ENCODE measurements at regions not wholly inside any gene's neighbourhood (a gene's known extent, or its start where the extent isn't known, plus 50 kb on each side); places are given as distances from the start of the nearest gene placed in this dataset.

DNA sequence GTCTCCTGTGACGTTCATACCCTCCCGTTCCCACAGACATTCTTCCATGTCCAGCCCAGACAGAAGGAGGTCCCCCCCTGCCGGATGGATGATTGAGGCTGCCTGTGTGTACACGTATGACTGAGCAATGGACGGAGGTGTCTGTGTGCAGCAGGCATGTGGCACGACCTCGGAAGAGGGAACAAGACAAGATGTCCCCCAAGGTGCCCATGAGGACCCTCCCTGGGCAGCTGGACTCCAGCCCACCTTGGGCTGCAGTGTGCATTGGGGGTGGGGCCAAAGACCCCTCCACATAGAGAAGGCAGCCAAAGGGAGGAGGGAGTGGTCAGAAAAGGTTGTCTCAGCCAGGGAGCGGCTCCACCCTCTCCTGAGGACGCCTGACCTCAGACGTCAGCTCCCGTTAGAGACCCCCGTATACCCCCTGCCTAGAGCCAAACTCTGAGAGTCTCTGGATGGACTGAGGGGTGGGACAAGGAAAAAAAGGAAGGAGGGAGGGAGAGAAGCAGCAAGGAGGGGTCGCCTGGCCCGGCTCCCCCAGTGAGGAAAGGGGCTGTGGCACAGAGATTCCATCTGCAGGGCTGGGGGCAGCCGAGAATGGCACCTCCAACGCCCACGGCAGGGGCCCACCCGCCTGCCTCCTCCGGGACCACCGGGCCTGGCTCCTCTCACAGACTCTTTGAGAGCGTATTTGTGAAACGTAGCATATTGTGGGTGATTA is 92.9 kb upstream of the BHLHE23 start:
- Mint-ChIP-seq H3K4me1 (peaks cover 7% of the 10 kb centered on the region), H3K9me3 (no peaks in the 10 kb centered on the region), H3K36me3 (ENCODE audit: insufficient read depth) (peaks cover 28% of the 10 kb centered on the region), H3K4me3 (no peak overlapping the region), H3K27ac (ENCODE audit: low read depth) (no peak overlapping the region), H3K27me3 (peaks cover 12% of the 10 kb centered on the region)
- no peak for DNase-seq (ENCODE audit: low spot score in 2 of 2)
- ATAC-seq (replicated peaks; ENCODE audit: extremely low read depth, poor library complexity, severe bottlenecking) = no peak

DNA sequence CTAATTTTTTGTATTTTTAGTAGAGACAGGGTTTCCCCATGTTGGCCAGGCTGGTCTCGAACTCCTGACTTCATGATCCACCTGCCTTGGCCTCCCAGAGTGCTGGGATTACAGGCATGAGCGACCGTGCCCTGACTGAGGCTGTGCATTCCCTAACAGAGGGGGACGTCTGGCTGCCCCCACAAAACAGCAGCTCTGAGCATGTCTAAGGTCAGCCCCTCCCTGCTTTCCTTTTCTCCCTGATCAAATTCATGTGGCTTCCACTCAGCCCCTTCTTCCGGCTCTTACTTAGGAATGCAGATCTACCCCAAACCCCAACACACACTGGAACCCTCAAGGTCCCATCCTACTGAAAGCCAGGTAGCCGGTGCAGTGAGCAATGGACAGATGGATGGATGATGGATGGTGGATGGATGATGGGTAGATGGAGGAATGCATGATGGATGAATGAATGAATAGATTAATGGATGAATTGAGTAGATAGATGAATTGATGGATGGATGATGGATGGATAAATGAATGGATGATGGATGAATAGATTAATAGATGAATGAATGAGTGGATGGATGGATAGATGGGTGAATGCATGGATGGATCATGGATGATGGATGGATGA is 91.5 kb upstream of the BHLHE23 start:
- Mint-ChIP-seq H3K4me1 (peaks cover 7% of the 10 kb centered on the region), H3K9me3 (no peaks in the 10 kb centered on the region), H3K4me3 (no peak overlapping the region), H3K36me3 (ENCODE audit: insufficient read depth) (peaks cover 23% of the 10 kb centered on the region), H3K27me3 (peaks cover 15% of the 10 kb centered on the region), H3K27ac (ENCODE audit: low read depth) (no peak overlapping the region)
- no peak for DNase-seq (ENCODE audit: low spot score in 2 of 2)
- ATAC-seq (replicated peaks; ENCODE audit: extremely low read depth, poor library complexity, severe bottlenecking) = no peak

DNA sequence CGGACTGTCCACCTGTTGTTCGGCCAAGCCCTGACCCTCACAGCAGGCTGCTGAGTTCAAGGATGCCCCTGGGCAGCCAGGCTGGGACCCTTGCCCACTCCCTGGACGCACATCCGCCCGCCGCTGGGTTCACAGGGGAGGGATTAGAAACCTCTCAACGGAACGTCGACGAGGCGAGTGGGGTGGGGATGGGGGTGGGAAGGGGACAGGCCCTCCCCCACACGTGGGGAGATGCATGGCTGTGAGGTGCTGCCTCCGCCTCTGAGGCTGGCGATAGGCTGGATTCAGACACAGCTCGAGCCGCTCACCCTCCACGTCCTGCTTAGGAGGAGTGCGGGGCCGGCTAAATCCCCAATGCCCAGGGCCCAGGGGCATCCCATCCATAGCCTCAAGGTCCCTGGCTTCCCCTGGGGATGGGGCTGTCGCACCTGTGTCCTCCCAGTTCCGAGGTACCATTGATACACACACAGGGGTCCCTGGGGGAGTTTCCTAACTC is 90.6 kb upstream of the BHLHE23 start:
- ATAC-seq (replicated peaks; ENCODE audit: extremely low read depth, poor library complexity, severe bottlenecking) (no peak), DNase-seq (ENCODE audit: low spot score in 2 of 2) (no peak)
- Mint-ChIP-seq H3K27me3 (peaks cover 15% of the 10 kb centered on the region), H3K27ac (ENCODE audit: low read depth) (no peak overlapping the region), H3K36me3 (ENCODE audit: insufficient read depth) (peaks cover 19% of the 10 kb centered on the region), H3K4me1 (peaks cover 7% of the 10 kb centered on the region), H3K9me3 (no peaks in the 10 kb centered on the region), H3K4me3 (no peak overlapping the region)

DNA sequence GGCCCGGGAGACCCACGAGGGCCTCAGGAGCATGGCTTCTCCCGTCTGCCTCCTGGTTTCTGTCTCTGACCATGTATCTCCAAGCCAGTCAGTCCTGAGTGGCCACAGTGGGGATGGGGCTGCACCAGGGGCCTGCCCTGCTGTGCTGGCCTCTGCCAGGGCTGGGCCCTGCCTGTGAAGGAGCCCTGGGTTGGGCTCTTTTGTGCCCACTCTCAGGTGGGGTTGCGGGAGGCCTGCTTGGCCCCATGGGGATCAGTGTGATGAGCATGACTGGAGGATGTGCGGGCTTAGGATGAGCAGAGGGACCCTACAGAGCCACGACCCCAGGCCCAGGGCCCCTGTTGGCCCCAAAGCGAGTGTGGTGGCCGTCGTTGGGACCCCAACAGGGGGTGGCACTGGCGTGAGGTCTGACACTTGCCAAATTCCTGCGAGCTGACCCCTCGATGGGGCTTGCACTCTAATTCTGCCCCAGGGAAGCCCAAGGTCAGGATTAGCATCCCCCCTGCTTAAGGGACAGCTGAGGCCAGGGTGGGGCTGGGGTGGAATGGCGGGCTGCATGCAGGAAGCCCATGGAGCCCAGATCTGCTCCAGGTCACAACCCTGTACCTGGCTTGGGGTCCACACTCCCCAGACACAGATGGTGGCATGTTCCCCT is 90.0 kb upstream of the BHLHE23 start:
- no peak for ATAC-seq (replicated peaks; ENCODE audit: extremely low read depth, poor library complexity, severe bottlenecking)
- Mint-ChIP-seq H3K9me3 (no peaks in the 10 kb centered on the region), H3K36me3 (ENCODE audit: insufficient read depth) (peaks cover 15% of the 10 kb centered on the region), H3K4me1 (peaks cover 5% of the 10 kb centered on the region), H3K27ac (ENCODE audit: low read depth) (no peak overlapping the region), H3K27me3 (peaks cover 15% of the 10 kb centered on the region), H3K4me3 (no peak overlapping the region)
- DNase-seq (ENCODE audit: low spot score in 2 of 2) = no peak

DNA sequence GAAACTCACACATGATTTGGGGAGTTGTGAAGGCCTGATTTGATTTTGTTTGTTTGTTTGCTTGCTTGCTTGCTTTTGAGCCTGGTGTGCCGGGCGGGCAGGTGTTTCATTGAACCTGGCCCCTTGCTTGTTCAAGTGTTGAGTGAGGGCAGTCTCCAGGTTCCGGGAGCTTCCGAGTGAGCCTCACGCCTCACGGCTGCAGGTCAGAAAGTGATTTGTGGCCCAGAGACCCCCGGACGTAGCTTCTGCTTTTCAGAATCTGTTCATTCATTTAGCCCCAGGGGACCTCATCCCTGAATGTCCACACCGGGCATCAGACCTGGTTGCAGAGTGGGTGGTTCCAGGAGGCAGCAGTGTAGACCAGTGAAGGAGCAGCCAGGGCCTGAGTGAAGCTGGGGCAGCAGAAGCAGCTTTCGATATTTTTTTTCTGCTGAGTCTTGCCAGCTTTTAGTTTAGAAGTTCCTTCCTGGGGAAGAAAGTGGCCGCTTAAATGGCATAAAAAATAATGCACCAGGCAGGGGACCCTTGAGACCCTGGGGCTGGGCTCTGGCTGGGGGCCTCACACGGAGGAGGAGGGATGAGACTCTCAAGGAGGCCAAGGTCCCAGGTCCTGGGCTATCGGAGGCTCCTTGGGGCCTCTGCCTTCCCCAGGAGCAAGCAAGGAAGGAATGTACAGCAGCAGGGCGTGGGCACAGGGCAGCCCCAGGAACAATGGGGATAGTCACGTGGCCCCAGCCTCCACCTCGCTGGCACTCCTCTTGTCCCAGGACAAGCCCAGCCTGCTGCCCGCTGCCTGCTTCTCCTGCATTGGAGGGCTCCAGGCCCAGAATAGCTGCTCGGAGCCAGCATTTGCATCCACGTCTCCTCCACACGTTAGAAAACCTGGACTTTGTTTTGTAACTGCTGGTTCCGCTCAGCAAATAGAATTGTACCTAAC is 89.2 kb upstream of the BHLHE23 start:
- no peak overlapping the region for H3K4me3 Mint-ChIP-seq
- ATAC-seq (replicated peaks; ENCODE audit: extremely low read depth, poor library complexity, severe bottlenecking) (no peak), DNase-seq (ENCODE audit: low spot score in 2 of 2) (no peak)
- H3K27me3 Mint-ChIP-seq = peaks cover 22% of the 10 kb centered on the region
- H3K36me3 Mint-ChIP-seq (ENCODE audit: insufficient read depth) = peaks cover 7% of the 10 kb centered on the region
- no peaks in the 10 kb centered on the region for H3K4me1 Mint-ChIP-seq
- H3K9me3 Mint-ChIP-seq = no peaks in the 10 kb centered on the region
- no peak overlapping the region for H3K27ac Mint-ChIP-seq (ENCODE audit: low read depth)

DNA sequence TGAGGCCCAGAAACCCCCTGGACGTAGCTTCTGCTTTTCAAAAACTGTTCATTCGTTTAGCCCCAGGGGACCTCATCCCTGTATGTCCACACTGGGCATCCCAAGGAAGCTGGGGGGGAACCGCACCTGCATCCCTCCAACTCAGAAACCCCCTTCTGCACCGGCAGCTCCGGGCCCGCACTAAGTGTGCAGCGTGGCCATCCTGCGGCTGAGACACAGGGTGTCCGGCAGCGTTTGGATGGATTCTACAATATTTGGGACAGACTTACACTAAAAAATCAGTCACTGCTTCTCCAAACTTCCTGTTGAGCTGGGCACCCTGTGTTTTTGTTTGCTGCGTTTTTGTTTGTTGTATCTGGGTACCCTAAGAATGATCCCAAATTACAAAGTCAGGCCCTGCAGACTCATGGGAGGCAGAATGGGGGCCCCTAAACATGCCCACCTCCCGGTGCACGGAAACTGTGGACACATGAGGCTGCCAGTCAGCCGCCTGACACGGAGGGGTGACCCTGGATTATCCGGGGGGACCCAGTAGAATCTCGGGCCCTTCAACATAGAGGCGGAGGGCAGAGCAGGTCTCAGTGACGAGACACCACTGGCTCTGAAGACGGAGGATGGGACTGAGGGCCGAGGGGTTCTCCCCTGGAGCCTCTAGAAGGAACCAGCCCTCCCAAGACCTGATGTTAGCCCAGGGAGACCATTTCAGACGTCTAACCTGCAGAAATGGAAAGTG is 88.2 kb upstream of the BHLHE23 start:
- H3K9me3 Mint-ChIP-seq = no peaks in the 10 kb centered on the region
- no peaks in the 10 kb centered on the region for H3K4me1 Mint-ChIP-seq
- ATAC-seq (replicated peaks; ENCODE audit: extremely low read depth, poor library complexity, severe bottlenecking) (no peak), DNase-seq (ENCODE audit: low spot score in 2 of 2) (no peak)
- H3K27me3 Mint-ChIP-seq = peaks cover 24% of the 10 kb centered on the region
- H3K27ac Mint-ChIP-seq (ENCODE audit: low read depth) = no peak overlapping the region
- H3K4me3 Mint-ChIP-seq = no peak overlapping the region
- H3K36me3 Mint-ChIP-seq (ENCODE audit: insufficient read depth) = no peaks in the 10 kb centered on the region

DNA sequence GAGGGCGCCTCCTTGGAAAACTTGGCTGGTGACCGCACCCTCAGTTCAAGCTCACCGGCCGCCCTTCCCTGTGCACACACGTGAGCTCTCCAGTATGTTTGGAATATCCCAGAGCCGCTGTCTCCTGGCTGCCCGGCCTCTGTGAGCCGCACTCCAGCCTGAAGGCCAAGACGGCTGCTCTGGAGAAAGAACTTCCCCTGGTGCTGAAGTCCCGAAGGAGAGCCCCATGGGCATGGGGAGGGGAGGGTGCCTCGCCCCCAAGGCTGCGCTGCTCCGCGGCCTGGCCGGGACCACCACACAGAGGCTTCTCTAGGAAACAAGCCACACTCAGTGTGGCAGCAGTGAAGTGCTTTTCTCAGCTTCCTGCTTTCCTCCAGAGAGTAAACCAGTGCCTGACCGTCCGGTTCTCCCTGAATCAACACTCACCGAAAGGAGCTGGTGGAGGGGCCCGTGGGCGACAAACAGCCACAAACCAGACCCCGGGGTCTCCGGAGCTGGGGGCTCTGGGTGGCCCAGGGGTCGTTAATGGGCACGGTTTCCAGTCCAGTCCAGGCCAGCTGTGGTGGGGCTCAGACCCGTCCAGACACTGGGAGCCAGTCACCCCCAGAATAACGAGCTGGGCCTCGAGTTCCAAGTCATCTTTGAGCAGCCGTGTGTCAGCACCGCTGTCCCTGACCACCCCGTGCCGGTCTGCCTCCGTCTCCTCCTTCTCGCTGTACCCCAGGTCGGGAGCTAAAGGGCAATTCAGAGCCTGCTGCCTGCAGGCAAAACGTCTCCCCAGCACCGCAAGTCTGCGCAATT is 87.4 kb upstream of the BHLHE23 start:
- no peaks in the 10 kb centered on the region for H3K4me1 Mint-ChIP-seq
- peaks cover 27% of the 10 kb centered on the region for H3K27me3 Mint-ChIP-seq
- H3K9me3 Mint-ChIP-seq = no peaks in the 10 kb centered on the region
- H3K36me3 Mint-ChIP-seq (ENCODE audit: insufficient read depth) = no peaks in the 10 kb centered on the region
- no peak overlapping the region for H3K4me3 Mint-ChIP-seq
- no peak for DNase-seq (ENCODE audit: low spot score in 2 of 2)
- H3K27ac Mint-ChIP-seq (ENCODE audit: low read depth) = no peak overlapping the region
- no peak for ATAC-seq (replicated peaks; ENCODE audit: extremely low read depth, poor library complexity, severe bottlenecking)

DNA sequence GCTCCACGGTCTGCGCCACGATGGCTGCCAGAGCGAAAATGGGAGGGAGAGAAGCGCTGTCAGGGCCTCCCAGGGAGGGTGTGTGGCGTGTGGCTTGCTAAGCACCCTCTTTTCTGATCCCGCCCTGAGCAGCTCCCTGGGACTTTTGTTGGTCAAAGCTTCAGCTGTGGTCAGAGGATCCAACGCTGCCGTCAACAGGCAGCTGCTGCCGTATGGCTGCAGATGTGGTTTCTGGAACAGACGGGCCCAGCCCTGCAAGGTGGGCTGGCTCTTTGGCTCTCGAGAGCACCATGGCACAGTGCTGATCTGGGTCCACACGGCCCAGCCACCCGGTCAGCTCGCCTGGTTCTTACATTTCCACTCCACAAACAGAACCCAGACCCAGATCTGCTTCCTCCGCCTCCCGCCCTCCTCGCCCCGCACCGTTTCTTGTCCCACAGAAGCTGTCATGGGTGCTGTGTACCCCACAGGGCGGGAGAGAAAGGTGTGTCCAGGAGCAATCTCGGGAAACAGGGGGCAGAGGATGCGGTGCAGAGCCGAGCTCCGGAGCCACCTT is 86.0 kb upstream of the BHLHE23 start:
- no peaks in the 10 kb centered on the region for H3K36me3 Mint-ChIP-seq (ENCODE audit: insufficient read depth)
- no peak overlapping the region for H3K4me3 Mint-ChIP-seq
- H3K4me1 Mint-ChIP-seq = no peaks in the 10 kb centered on the region
- DNase-seq (ENCODE audit: low spot score in 2 of 2) = no peak
- ATAC-seq (replicated peaks; ENCODE audit: extremely low read depth, poor library complexity, severe bottlenecking) = no peak
- peaks cover 41% of the 10 kb centered on the region for H3K27me3 Mint-ChIP-seq
- no peak overlapping the region for H3K27ac Mint-ChIP-seq (ENCODE audit: low read depth)
- no peaks in the 10 kb centered on the region for H3K9me3 Mint-ChIP-seq

DNA sequence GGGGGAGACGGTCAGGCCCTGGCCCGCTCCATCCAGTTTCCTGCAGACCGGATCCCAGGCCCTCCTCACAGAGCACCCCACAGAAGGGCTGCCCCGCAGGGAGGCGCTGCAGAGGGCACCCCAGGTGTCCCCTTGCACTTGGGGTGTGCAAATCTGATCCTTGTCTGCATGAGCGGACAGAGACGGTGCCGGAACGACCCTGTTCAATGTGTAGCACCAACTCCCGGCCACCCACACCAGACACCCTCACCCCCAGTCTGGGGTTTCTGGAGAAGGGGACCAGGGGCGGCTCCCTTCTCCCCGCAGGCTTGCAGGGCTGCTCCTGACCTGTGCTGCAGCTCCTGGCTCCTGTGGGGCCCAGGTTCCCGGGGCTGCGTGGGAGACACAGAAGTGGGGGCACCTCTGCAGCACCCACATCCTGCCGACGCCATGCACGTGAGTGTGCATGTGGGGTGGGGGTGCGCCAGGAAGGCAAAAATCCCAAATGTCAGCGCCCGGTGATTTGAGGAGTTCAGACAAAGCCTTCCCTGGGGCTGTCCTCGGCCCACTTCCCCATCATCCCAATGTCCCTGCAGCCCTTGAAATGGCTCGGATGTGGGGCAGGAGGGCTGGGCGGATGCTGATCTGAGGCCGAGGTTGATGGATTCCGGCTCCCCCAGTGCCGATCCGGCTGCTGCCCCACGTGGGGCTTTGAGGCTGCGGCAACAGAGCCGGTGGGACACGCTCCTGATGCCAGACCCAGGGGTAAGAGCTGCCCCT is 85.3 kb upstream of the BHLHE23 start:
- DNase-seq (ENCODE audit: low spot score in 2 of 2) (no peak), ATAC-seq (replicated peaks; ENCODE audit: extremely low read depth, poor library complexity, severe bottlenecking) (no peak)
- Mint-ChIP-seq H3K27me3 (peaks cover 48% of the 10 kb centered on the region), H3K27ac (ENCODE audit: low read depth) (no peak overlapping the region), H3K4me1 (no peaks in the 10 kb centered on the region), H3K9me3 (no peaks in the 10 kb centered on the region), H3K4me3 (no peak overlapping the region), H3K36me3 (ENCODE audit: insufficient read depth) (no peaks in the 10 kb centered on the region)

DNA sequence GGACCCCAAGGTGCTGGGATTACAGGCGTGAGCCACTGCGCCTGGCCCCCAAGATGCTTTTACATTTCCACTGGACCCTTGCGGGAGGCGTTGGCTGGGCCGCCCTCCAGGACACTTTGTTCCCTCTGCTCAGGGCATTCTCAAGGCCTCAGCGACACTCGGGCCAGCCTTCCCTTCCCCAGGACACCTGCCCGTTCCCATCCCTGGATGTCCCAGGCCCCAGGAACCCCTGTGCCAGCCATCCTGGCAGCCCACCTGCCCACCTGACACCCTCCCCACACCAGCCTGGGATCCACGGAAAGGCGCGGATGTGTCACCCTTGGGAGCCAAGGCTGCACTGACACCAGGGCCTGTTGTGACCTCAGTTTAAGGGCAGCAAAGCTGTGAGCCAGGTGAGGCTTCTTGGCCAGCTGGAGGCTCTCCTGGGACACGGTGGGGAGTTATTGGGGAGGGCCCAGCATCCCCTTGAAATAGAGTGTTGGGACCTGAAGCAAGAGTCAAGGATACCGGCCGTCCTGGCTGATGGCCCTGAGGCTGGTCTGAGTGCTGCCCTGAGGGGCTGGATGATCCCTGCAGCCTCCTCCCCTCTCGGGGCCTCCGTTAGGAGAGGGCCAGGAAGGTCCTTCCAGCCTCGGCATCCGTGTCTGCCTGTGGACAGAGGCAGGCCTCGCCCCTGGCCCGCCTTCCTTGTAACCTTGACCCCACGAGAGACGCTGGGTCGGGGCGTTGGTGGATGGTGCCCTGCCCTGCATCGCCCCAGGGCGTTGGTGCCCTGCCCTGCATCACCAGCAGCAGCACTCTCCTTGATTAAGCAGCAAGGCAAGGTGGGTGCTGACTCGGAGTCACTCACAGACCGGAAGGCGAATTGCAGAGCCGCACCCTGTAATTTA is 84.2 kb upstream of the BHLHE23 start:
- H3K4me1 Mint-ChIP-seq = no peaks in the 10 kb centered on the region
- H3K27ac Mint-ChIP-seq (ENCODE audit: low read depth) = no peak overlapping the region
- H3K9me3 Mint-ChIP-seq = no peaks in the 10 kb centered on the region
- H3K4me3 Mint-ChIP-seq = no peak overlapping the region
- no peaks in the 10 kb centered on the region for H3K36me3 Mint-ChIP-seq (ENCODE audit: insufficient read depth)
- peaks cover 59% of the 10 kb centered on the region for H3K27me3 Mint-ChIP-seq
- DNase-seq (ENCODE audit: low spot score in 2 of 2) (no peak), ATAC-seq (replicated peaks; ENCODE audit: extremely low read depth, poor library complexity, severe bottlenecking) (no peak)
